H1 (cell line): ENCODE measurements at regions not wholly inside any gene's neighbourhood (a gene's known extent, or its start where the extent isn't known, plus 50 kb on each side); places are given as distances from the start of the nearest gene placed in this dataset.

Experiments used
- CTCF ChIA-PET: fragments of 300-600 bp; sonication (Branson Sonifier 250); formaldehyde crosslinking; loops from one replicate; lab custom pipeline; 2021; ENCODE audit not compliant: partially characterized antibody; lab: Charles Lee
- POLR2A ChIA-PET: fragments of 300-600 bp; sonication (Branson Sonifier 250); formaldehyde crosslinking; loops from one replicate; lab custom pipeline; 2021; ENCODE audit warnings: inconsistent platforms; ENCODE audit not compliant: partially characterized antibody; lab: Charles Lee
- DNase-seq, 2 experiments: peaks; one replicate each; pipeline versions ENCODE4 v3.0.0 to v3.0.0-alpha.2; 2010 to 2022; ENCODE audit warnings: low spot score in 2 of 2, low read depth in 1 of 2, mixed read lengths in 1 of 2
- FAIRE-seq: peaks from 2 replicates; lab custom pipeline; 2011; peaks lifted over from hg19 to GRCh38; lab: Jason Lieb, UNC
- H2AFZ ChIP-seq: 2 replicates; pipeline ENCODE4 v1.8.1; 2012; ENCODE audit warnings: low read length, inconsistent platforms
- H2AK5ac ChIP-seq: 2 replicates; pipeline ENCODE4 v1.6.1; 2013; ENCODE audit warnings: low read depth, low read length
- H2BK120ac ChIP-seq: replicated peaks from 2 replicates; pipeline ENCODE3; 2013; ENCODE audit warnings: low read depth, low read length, inconsistent platforms
- H2BK12ac ChIP-seq: 2 replicates; pipeline ENCODE4 v1.6.1; 2013; ENCODE audit warnings: low read depth, low read length
- H2BK15ac ChIP-seq: 2 replicates; pipeline ENCODE4 v1.6.1; 2013; ENCODE audit warnings: low read length
- H2BK20ac ChIP-seq: 2 replicates; pipeline ENCODE4 v1.6.1; 2013; ENCODE audit warnings: low read length
- H2BK5ac ChIP-seq: 2 replicates; pipeline ENCODE4 v1.6.1; 2013; ENCODE audit warnings: low read depth, low read length
- H3K14ac ChIP-seq: 2 replicates; pipeline ENCODE4 v1.6.1; 2013; ENCODE audit warnings: inconsistent platforms; ENCODE audit not compliant: insufficient read length
- H3K18ac ChIP-seq: 2 replicates; pipeline ENCODE4 v1.6.1; 2013; ENCODE audit warnings: low read length; ENCODE audit errors: extremely low read depth
- H3K23ac ChIP-seq: 2 replicates; pipeline ENCODE4 v1.6.1; 2013; ENCODE audit warnings: inconsistent platforms; ENCODE audit not compliant: insufficient read length
- H3K23me2 ChIP-seq: 2 replicates; pipeline ENCODE4 v1.6.1; 2013; ENCODE audit warnings: low read depth, low read length
- H3K27ac ChIP-seq: 2 replicates; pipeline ENCODE4 v1.6.1; 2011; ENCODE audit warnings: low read depth, low read length, inconsistent platforms
- H3K27me3 ChIP-seq, 4 experiments: replicated peaks in 1 of 4; 1 replicate in 1 of 4; 2 replicates in 3 of 4; pipeline versions ENCODE4 v1.6.1 to v1.8.1; 2011 to 2013; ENCODE audit warnings: low read length in 3 of 4, mild to moderate bottlenecking in 3 of 4, inconsistent platforms in 2 of 4, mixed read lengths in 2 of 4, moderate library complexity in 1 of 4; ENCODE audit not compliant: control insufficient read depth in 3 of 4, insufficient read depth in 3 of 4; ENCODE audit errors: extremely low read depth in 1 of 4
- H3K36me3 ChIP-seq, 4 experiments: 2 replicates each; pipeline versions ENCODE4 v1.6.1 to v1.8.1; 2011 to 2013; ENCODE audit warnings: mild to moderate bottlenecking in 4 of 4, low read length in 3 of 4, moderate library complexity in 2 of 4, control low read depth in 1 of 4, inconsistent platforms in 1 of 4; ENCODE audit not compliant: insufficient read depth in 4 of 4, control insufficient read depth in 2 of 4
- H3K4ac ChIP-seq: replicated peaks from 2 replicates; pipeline ENCODE3; 2013; ENCODE audit warnings: low read length, low read depth, mixed read lengths, inconsistent platforms; ENCODE audit not compliant: insufficient read length
- H3K4me1 ChIP-seq, 4 experiments: replicated peaks in 1 of 4; 1 replicate in 1 of 4; 2 replicates in 3 of 4; pipeline versions ENCODE4 v1.6.1 to v1.8.1; 2011 to 2013; ENCODE audit warnings: low read length in 3 of 4, inconsistent platforms in 2 of 4, mixed read lengths in 1 of 4; ENCODE audit not compliant: insufficient read depth in 4 of 4, control insufficient read depth in 3 of 4
- H3K4me2 ChIP-seq, 2 experiments: 2 replicates each; pipeline versions ENCODE4 v1.6.1 to v1.8.1; 2011 to 2013; ENCODE audit warnings: low read depth in 2 of 2, low read length in 2 of 2, control low read depth in 1 of 2, inconsistent platforms in 1 of 2, mild to moderate bottlenecking in 1 of 2; ENCODE audit not compliant: insufficient read depth in 1 of 2
- H3K4me3 ChIP-seq, 4 experiments: fragments of 200-600, 300-600 bp in 1 of 4; sonication (generic), shearing (Covaris generic), sonication (Bioruptor Twin) in 1 of 4; 2 replicates each; pipeline versions ENCODE4 v1.5.1 to v1.8.1; 2011 to 2016; ENCODE audit warnings: low read length in 4 of 4, low read depth in 3 of 4, control low read depth in 2 of 4, inconsistent platforms in 2 of 4, mild to moderate bottlenecking in 2 of 4, mixed read lengths in 1 of 4, moderate library complexity in 1 of 4; ENCODE audit not compliant: insufficient read depth in 2 of 4; ENCODE audit errors: extremely low read depth in 1 of 4
- H3K56ac ChIP-seq: replicated peaks from 2 replicates; pipeline ENCODE3; 2013; ENCODE audit warnings: low read depth, mild to moderate bottlenecking, mixed read lengths, low read length, inconsistent platforms; ENCODE audit not compliant: insufficient read length
- H3K79me1 ChIP-seq: 2 replicates; pipeline ENCODE4 v1.6.1; 2013; ENCODE audit warnings: low read depth, low read length, control low read depth
- H3K79me2 ChIP-seq, 2 experiments: 2 replicates each; pipeline versions ENCODE4 v1.6.1 to v1.8.1; 2012 to 2013; ENCODE audit warnings: low read length in 2 of 2, mild to moderate bottlenecking in 2 of 2, inconsistent platforms in 1 of 2; ENCODE audit not compliant: insufficient read depth in 2 of 2, control insufficient read depth in 1 of 2
- H3K9ac ChIP-seq, 4 experiments: replicated peaks in 1 of 4; 1 replicate in 1 of 4; 2 replicates in 3 of 4; pipeline versions ENCODE4 v1.6.1 to v1.8.1; 2011 to 2013; ENCODE audit warnings: low read depth in 3 of 4, low read length in 3 of 4, control low read depth in 2 of 4, mild to moderate bottlenecking in 2 of 4, moderate library complexity in 2 of 4, inconsistent platforms in 1 of 4; ENCODE audit errors: extremely low read depth in 1 of 4
- H3K9me3 ChIP-seq, 2 experiments: 2 replicates each; pipeline versions ENCODE4 v1.6.1 to v1.8.1; 2012 to 2013; ENCODE audit warnings: mild to moderate bottlenecking in 2 of 2, moderate library complexity in 2 of 2, control low read depth in 1 of 2, inconsistent platforms in 1 of 2, low read depth in 1 of 2, low read length in 1 of 2, mixed read lengths in 1 of 2; ENCODE audit not compliant: insufficient read depth in 2 of 2
- H4K20me1 ChIP-seq, 2 experiments: replicated peaks in 1 of 2; 2 replicates each; pipeline versions ENCODE3 to v1.8.1; 2011 to 2013; ENCODE audit warnings: inconsistent platforms in 2 of 2, low read length in 2 of 2, mild to moderate bottlenecking in 1 of 2; ENCODE audit not compliant: insufficient read depth in 2 of 2, control insufficient read depth in 1 of 2
- H4K5ac ChIP-seq: 2 replicates; pipeline ENCODE4 v1.6.1; 2013; ENCODE audit warnings: low read length, low read depth, mixed read lengths, inconsistent platforms; ENCODE audit not compliant: insufficient read length
- H4K8ac ChIP-seq: 2 replicates; pipeline ENCODE4 v1.8.0; 2013; ENCODE audit warnings: mild to moderate bottlenecking, moderate library complexity, low read length, inconsistent platforms; ENCODE audit not compliant: insufficient read depth; ENCODE audit errors: extremely low read depth
- H4K91ac ChIP-seq: replicated peaks from 2 replicates; pipeline ENCODE3; 2013; ENCODE audit warnings: low read length, mixed read lengths, inconsistent platforms; ENCODE audit not compliant: insufficient read length
- GTF2F1 ChIP-seq: IDR thresholded peaks from 2 replicates; pipeline ENCODE4 v1.6.1; 2012; ENCODE audit warnings: low read depth, low read length, improper control_type of control experiment, borderline replicate concordance
- WGBS, 2 experiments: shearing (Covaris generic) in 1 of 2; methylation state at CpG; one replicate each; pipeline versions ENCODE4 v1.1.6 to v1.1.7; 2013 to 2015; ENCODE audit warnings: low lambda C conversion rate in 2 of 2, mixed read lengths in 2 of 2, inconsistent platforms in 1 of 2, low coverage in 1 of 2, missing lambda C conversion rate in 1 of 2; ENCODE audit not compliant: insufficient replicate concordance in 2 of 2, insufficient coverage in 1 of 2, insufficient read length in 1 of 2; ENCODE audit errors: extremely low coverage in 1 of 2, missing lambda C conversion rate in 1 of 2; 5-methylcytosine and 5-hydroxymethylcytosine counted together

GRCh38 chr14:101465795-101466448 is 95.4 kb upstream of the DIO3 start:
- H2BK20ac ChIP-seq: no peak overlapping the region
- no peak overlapping the region for H4K91ac ChIP-seq
- DNase-seq: no peak
- ChIA-PET POLR2A (no interaction called here), CTCF (interaction anchor here (2.6 kb wide), 1 partner anchor 12 kb away, joined by 11 read pairs; no protein-coding TSS in a partner anchor)
- H2BK15ac ChIP-seq: no peak overlapping the region; the same call in 1 of the 2 replicates
- H2BK12ac ChIP-seq: no peak overlapping the region
- no peak overlapping the region for H3K23ac ChIP-seq
- no peak overlapping the region for H3K4me2 ChIP-seq
- H3K56ac ChIP-seq: no peak overlapping the region
- H3K18ac ChIP-seq: no peak overlapping the region
- no peak overlapping the region for H2AFZ ChIP-seq
- peaks cover 0 to 12% (median 8%) of the 10 kb centered on the region in 4 experiments; a peak in 6 of 7 replicates for H3K27me3 ChIP-seq
- H2BK120ac ChIP-seq: no peak overlapping the region
- H3K23me2 ChIP-seq: peaks cover 5% of the 10 kb centered on the region; the same call in 1 of the 2 replicates
- H3K36me3 ChIP-seq: no peaks in the 10 kb centered on the region
- H3K27ac ChIP-seq: no peak overlapping the region
- no peak overlapping the region for H4K5ac ChIP-seq
- H3K9ac ChIP-seq: no peak overlapping the region
- peaks cover 0 to 5% of the 10 kb centered on the region in 2 experiments for H4K20me1 ChIP-seq
- no peak overlapping the region for H3K14ac ChIP-seq
- no peak for TF ChIP-seq GTF2F1
- WGBS, 2 experiments: 89% methylated on average over 9 of the region's 9 CpGs; no CpG with 5 or more reads in 1 of the 2 experiments
- H3K9me3 ChIP-seq: no peaks in the 10 kb centered on the region
- no peak overlapping the region for H2BK5ac ChIP-seq
- H3K4me3 ChIP-seq: no peak overlapping the region
- H3K4me1 ChIP-seq: no peaks in the 10 kb centered on the region
- H4K8ac ChIP-seq: no peak overlapping the region
- no peak overlapping the region for H2AK5ac ChIP-seq
- no peaks in the 10 kb centered on the region for H3K79me2 ChIP-seq
- FAIRE-seq: no peak
- H3K4ac ChIP-seq: no peak overlapping the region
- H3K79me1 ChIP-seq: no peaks in the 10 kb centered on the region
